DND-41 (cell line): ENCODE measurements at regions not wholly inside any gene's neighbourhood (a gene's known extent, or its start where the extent isn't known, plus 50 kb on each side); places are given as distances from the start of the nearest gene placed in this dataset.

Experiments used
- EZH2 ChIP-seq: IDR thresholded peaks from 3 replicates; pipeline ENCODE4 v1.6.1; 2012; ENCODE audit warnings: borderline replicate concordance, low read depth, mild to moderate bottlenecking, moderate library complexity, low read length, inconsistent platforms; ENCODE audit not compliant: severe bottlenecking
- TF ChIP-seq, protein P1 (sequence below): IDR thresholded peaks from 2 replicates; pipeline ENCODE4 v1.5.1; 2012; ENCODE audit warnings: borderline replicate concordance, low read length, moderate library complexity, mild to moderate bottlenecking; ENCODE audit not compliant: poor library complexity, severe bottlenecking; ENCODE audit errors: extremely low read depth

DNA sequence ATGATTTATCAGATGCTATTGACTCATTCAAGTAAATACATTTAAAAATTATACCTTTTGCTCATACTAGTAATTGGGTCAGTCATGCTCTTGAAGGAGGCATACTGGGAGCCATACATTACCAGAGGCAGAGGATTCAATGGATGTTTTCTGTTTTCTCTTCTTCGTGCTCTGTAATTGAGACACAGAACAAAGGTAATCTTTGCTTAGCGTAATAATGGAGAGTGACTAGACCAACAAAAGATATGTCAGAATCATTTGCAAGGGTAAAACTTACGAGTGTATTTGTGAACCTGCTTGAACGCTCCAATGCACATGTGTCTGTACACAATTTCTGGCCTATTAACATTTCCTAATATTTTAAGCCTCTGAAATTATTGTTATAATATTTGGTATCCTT lies 296.4 kb downstream of the FOXG1 start:
- TF ChIP-seq, protein P1, sequence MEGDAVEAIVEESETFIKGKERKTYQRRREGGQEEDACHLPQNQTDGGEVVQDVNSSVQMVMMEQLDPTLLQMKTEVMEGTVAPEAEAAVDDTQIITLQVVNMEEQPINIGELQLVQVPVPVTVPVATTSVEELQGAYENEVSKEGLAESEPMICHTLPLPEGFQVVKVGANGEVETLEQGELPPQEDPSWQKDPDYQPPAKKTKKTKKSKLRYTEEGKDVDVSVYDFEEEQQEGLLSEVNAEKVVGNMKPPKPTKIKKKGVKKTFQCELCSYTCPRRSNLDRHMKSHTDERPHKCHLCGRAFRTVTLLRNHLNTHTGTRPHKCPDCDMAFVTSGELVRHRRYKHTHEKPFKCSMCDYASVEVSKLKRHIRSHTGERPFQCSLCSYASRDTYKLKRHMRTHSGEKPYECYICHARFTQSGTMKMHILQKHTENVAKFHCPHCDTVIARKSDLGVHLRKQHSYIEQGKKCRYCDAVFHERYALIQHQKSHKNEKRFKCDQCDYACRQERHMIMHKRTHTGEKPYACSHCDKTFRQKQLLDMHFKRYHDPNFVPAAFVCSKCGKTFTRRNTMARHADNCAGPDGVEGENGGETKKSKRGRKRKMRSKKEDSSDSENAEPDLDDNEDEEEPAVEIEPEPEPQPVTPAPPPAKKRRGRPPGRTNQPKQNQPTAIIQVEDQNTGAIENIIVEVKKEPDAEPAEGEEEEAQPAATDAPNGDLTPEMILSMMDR = no peak
- TF ChIP-seq EZH2 = no peak
